KMS-11 (cell line): ENCODE measurements at regions not wholly inside any gene's neighbourhood (a gene's known extent, or its start where the extent isn't known, plus 50 kb on each side); places are given as distances from the start of the nearest gene placed in this dataset.

ENCODE experiments used
- H2AFZ ChIP-seq: fragments of 200-600 bp; sonication (generic); 2 replicates; pipeline ENCODE4 v1.6.1; 2016; ENCODE audit warnings: antibody characterized with exemption, mixed run types, low read depth
- H3K27ac ChIP-seq: fragments of 200-600 bp; sonication (generic); 2 replicates; pipeline ENCODE4 v1.6.1; 2016; ENCODE audit warnings: mild to moderate bottlenecking, mixed run types
- H3K27me3 ChIP-seq: fragments of 200-600 bp; sonication (generic); 2 replicates; pipeline ENCODE4 v1.6.1; 2017; ENCODE audit warnings: mild to moderate bottlenecking, low read depth, mixed run types, moderate library complexity; ENCODE audit not compliant: insufficient read depth
- H3K36me3 ChIP-seq: fragments of 200-600 bp; sonication (generic); 2 replicates; pipeline ENCODE4 v1.6.1; 2017; ENCODE audit warnings: mild to moderate bottlenecking, mixed run types; ENCODE audit not compliant: insufficient read depth
- H3K4me1 ChIP-seq: fragments of 200-600 bp; sonication (generic); 2 replicates; pipeline ENCODE4 v1.6.1; 2016; ENCODE audit warnings: mild to moderate bottlenecking, low read depth, mixed run types; ENCODE audit not compliant: poor library complexity, severe bottlenecking
- H3K4me2 ChIP-seq: fragments of 200-600 bp; sonication (generic); 2 replicates; pipeline ENCODE4 v1.7.0; 2016; ENCODE audit warnings: mild to moderate bottlenecking, mixed run types
- H3K4me3 ChIP-seq: fragments of 200-600 bp; sonication (generic); IDR thresholded peaks from 2 replicates; pipeline ENCODE4 v1.6.1; 2017; ENCODE audit warnings: low read depth, low read length, mixed read lengths; ENCODE audit not compliant: insufficient read depth
- H3K79me2 ChIP-seq: fragments of 200-600 bp; sonication (generic); 2 replicates; pipeline ENCODE4 v1.6.1; 2016; ENCODE audit warnings: low read depth, mixed run types; ENCODE audit not compliant: insufficient read depth
- H3K9ac ChIP-seq: fragments of 200-600 bp; sonication (generic); 2 replicates; pipeline ENCODE4 v1.6.1; 2016; ENCODE audit warnings: mild to moderate bottlenecking, mixed run types
- H4K20me1 ChIP-seq: fragments of 200-600 bp; sonication (generic); 2 replicates; pipeline ENCODE4 v1.6.1; 2016; ENCODE audit warnings: mild to moderate bottlenecking, mixed run types; ENCODE audit not compliant: insufficient read depth
- CTCF ChIP-seq: fragments of 200-600 bp; sonication (generic); conservative IDR thresholded peaks from 2 replicates; pipeline ENCODE4 v1.6.1; 2017; ENCODE audit warnings: low read depth, mild to moderate bottlenecking, antibody characterized with exemption, low read length, moderate library complexity, mixed read lengths

DNA sequence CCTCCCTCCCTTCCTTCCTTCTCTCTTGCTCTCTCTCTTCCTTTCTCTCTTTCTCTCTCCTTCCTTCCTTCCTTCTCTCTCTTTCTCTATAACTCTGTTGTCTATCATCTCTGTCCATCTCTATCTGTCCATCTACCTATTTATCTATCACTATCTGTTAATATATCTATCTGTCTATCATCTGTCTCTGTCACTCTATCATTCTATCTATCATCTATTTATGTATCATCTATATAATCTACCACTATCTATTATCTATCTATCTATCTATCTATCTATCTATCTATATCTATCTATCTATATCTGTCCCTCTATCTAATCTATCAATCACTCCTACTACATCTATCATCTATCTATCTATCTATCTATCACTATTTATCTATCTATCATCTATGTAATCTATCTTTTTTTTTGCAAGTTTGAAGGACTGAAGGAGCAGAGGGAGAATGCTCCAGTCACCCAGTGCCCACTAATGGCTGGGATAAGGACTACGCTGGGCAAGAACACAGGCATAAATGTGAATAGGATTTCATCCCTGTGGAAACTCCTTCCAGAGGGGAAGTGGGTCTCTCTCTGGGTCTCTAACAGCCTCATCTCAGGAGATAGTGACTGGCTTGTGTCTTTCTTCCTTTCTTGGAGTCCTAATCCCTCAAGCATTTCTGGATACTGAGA is 427.0 kb downstream of the LPIN1 start:
- H3K27me3 ChIP-seq: no peaks in the 10 kb centered on the region
- no peak overlapping the region for H3K4me3 ChIP-seq
- H3K36me3 ChIP-seq: no peaks in the 10 kb centered on the region
- no peak overlapping the region for H3K9ac ChIP-seq
- H3K4me1 ChIP-seq: no peaks in the 10 kb centered on the region
- H3K79me2 ChIP-seq: no peaks in the 10 kb centered on the region
- H2AFZ ChIP-seq: no peak overlapping the region
- H3K27ac ChIP-seq: no peak overlapping the region
- no peak for TF ChIP-seq CTCF
- no peaks in the 10 kb centered on the region for H4K20me1 ChIP-seq
- no peak overlapping the region for H3K4me2 ChIP-seq

GRCh38 chr2:12173943-12174340 is 427.5 kb downstream of the LPIN1 start:
- no peaks in the 10 kb centered on the region for H3K36me3 ChIP-seq
- no peak for TF ChIP-seq CTCF
- no peaks in the 10 kb centered on the region for H3K79me2 ChIP-seq
- no peaks in the 10 kb centered on the region for H3K27me3 ChIP-seq
- H3K27ac ChIP-seq: no peak overlapping the region
- no peaks in the 10 kb centered on the region for H4K20me1 ChIP-seq
- H3K4me2 ChIP-seq: no peak overlapping the region
- H2AFZ ChIP-seq: no peak overlapping the region
- H3K4me1 ChIP-seq: no peaks in the 10 kb centered on the region
- no peak overlapping the region for H3K9ac ChIP-seq
- no peak overlapping the region for H3K4me3 ChIP-seq

- H2AFZ ChIP-seq: no peak overlapping the region
- H3K4me2 ChIP-seq: no peak overlapping the region
- H3K9ac ChIP-seq: no peak overlapping the region
- no peak overlapping the region for H3K4me3 ChIP-seq
- no peak for TF ChIP-seq CTCF
- no peaks in the 10 kb centered on the region for H3K79me2 ChIP-seq
- no peak overlapping the region for H3K27ac ChIP-seq
- H3K27me3 ChIP-seq: no peaks in the 10 kb centered on the region
- no peaks in the 10 kb centered on the region for H3K36me3 ChIP-seq
- H3K4me1 ChIP-seq: no peaks in the 10 kb centered on the region
- no peaks in the 10 kb centered on the region for H4K20me1 ChIP-seq
These were observed 428.9 kb downstream of the LPIN1 start for GRCh38 chr2:12175323-12175722.

- Histone ChIP-seq H3K79me2 (no peaks in the 10 kb centered on the region), H3K27ac (no peak overlapping the region), H4K20me1 (no peaks in the 10 kb centered on the region), H3K36me3 (no peaks in the 10 kb centered on the region), H3K27me3 (no peaks in the 10 kb centered on the region), H3K4me2 (no peak overlapping the region), H3K4me3 (no peak overlapping the region), H3K4me1 (no peaks in the 10 kb centered on the region), H2AFZ (no peak overlapping the region), H3K9ac (no peak overlapping the region)
- TF ChIP-seq CTCF: no peak
These were observed 430.4 kb downstream of the LPIN1 start for GRCh38 chr2:12176623-12177454.
